ENCODE measurements at regions not wholly inside any gene's neighbourhood (a gene's known extent, or its start where the extent isn't known, plus 50 kb on each side); places are given as distances from the start of the nearest gene placed in this dataset.

GRCh38 chr6:95837890-95838289, 177.9 kb upstream of the FUT9 start:
- Histone ChIP-seq H3K4me1 (ENCODE audit: control insufficient read depth in 1 of 2, low read depth in 2 of 2) (no peaks in the 10 kb centered on the region), H3K9me3 (no peaks in the 10 kb centered on the region), H3K27ac (no peak overlapping the region), H3K36me3 (no peaks in the 10 kb centered on the region), H3K27me3 (replicated peaks; ENCODE audit: insufficient read depth) (no peaks in the 10 kb centered on the region), H3K4me3 (no peak overlapping the region)
- TF ChIP-seq, protein P1, sequence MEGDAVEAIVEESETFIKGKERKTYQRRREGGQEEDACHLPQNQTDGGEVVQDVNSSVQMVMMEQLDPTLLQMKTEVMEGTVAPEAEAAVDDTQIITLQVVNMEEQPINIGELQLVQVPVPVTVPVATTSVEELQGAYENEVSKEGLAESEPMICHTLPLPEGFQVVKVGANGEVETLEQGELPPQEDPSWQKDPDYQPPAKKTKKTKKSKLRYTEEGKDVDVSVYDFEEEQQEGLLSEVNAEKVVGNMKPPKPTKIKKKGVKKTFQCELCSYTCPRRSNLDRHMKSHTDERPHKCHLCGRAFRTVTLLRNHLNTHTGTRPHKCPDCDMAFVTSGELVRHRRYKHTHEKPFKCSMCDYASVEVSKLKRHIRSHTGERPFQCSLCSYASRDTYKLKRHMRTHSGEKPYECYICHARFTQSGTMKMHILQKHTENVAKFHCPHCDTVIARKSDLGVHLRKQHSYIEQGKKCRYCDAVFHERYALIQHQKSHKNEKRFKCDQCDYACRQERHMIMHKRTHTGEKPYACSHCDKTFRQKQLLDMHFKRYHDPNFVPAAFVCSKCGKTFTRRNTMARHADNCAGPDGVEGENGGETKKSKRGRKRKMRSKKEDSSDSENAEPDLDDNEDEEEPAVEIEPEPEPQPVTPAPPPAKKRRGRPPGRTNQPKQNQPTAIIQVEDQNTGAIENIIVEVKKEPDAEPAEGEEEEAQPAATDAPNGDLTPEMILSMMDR (IDR thresholded peaks at IDR 0.05): no peak
- ATAC-seq (ENCODE audit: insufficient number of reproducible peaks, low FRiP score, low read depth) (no peak), DNase-seq (ENCODE audit: low spot score) (no peak)

GRCh38 chr6:95841560-95841959, 174.2 kb upstream of the FUT9 start:
- no peaks in the 10 kb centered on the region for H3K27me3 ChIP-seq (replicated peaks; ENCODE audit: insufficient read depth)
- H3K4me1 ChIP-seq (ENCODE audit: control insufficient read depth in 1 of 2, low read depth in 2 of 2): no peaks in the 10 kb centered on the region
- H3K36me3 ChIP-seq: no peaks in the 10 kb centered on the region
- H3K4me3 ChIP-seq: no peak overlapping the region
- TF ChIP-seq, protein P1 (IDR thresholded peaks at IDR 0.05): no peak
- no peaks in the 10 kb centered on the region for H3K9me3 ChIP-seq
- DNase-seq (ENCODE audit: low spot score) (no peak), ATAC-seq (ENCODE audit: insufficient number of reproducible peaks, low FRiP score, low read depth) (no peak)
- no peak overlapping the region for H3K27ac ChIP-seq

DNA sequence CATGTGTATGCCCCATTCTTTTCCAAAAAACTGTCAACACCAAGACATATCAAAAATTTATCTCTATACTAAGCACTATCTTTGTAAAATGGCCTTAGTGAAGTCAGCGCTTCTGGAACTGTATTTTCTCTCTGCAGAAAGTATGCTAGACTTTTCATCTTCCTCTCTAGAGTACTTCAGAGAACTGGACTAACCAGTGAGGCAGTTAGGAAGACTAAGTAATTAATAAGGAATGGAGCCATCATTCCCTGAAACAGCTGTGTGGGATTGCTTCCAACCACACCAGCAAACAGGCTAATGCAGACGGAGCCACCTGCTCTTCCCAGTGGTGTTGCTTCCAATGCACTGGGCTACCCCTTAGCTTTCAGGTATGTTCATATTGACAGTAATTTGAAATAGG, 169.1 kb upstream of the FUT9 start:
- Histone ChIP-seq H3K27me3 (replicated peaks; ENCODE audit: insufficient read depth) (no peaks in the 10 kb centered on the region), H3K4me3 (no peak overlapping the region), H3K4me1 (ENCODE audit: control insufficient read depth in 1 of 2, low read depth in 2 of 2) (no peaks in the 10 kb centered on the region), H3K9me3 (no peaks in the 10 kb centered on the region), H3K36me3 (no peaks in the 10 kb centered on the region), H3K27ac (no peak overlapping the region)
- no peak for DNase-seq (ENCODE audit: low spot score)
- ATAC-seq (ENCODE audit: insufficient number of reproducible peaks, low FRiP score, low read depth): no peak
- TF ChIP-seq, protein P1 (IDR thresholded peaks at IDR 0.05): no peak

GRCh38 chr6:95847061-95847460, 168.7 kb upstream of the FUT9 start:
- H3K27me3 ChIP-seq (replicated peaks; ENCODE audit: insufficient read depth): no peaks in the 10 kb centered on the region
- ATAC-seq (ENCODE audit: insufficient number of reproducible peaks, low FRiP score, low read depth): no peak
- no peaks in the 10 kb centered on the region for H3K9me3 ChIP-seq
- no peak overlapping the region for H3K4me3 ChIP-seq
- H3K36me3 ChIP-seq: no peaks in the 10 kb centered on the region
- DNase-seq (ENCODE audit: low spot score): no peak
- no peaks in the 10 kb centered on the region for H3K4me1 ChIP-seq (ENCODE audit: control insufficient read depth in 1 of 2, low read depth in 2 of 2)
- TF ChIP-seq, protein P1 (IDR thresholded peaks at IDR 0.05): no peak
- no peak overlapping the region for H3K27ac ChIP-seq

GRCh38 chr6:95848717-95849116, 167.1 kb upstream of the FUT9 start:
- no peaks in the 10 kb centered on the region for H3K4me1 ChIP-seq (ENCODE audit: control insufficient read depth in 1 of 2, low read depth in 2 of 2)
- no peaks in the 10 kb centered on the region for H3K27me3 ChIP-seq (replicated peaks; ENCODE audit: insufficient read depth)
- ATAC-seq (ENCODE audit: insufficient number of reproducible peaks, low FRiP score, low read depth) (no peak), DNase-seq (ENCODE audit: low spot score) (no peak)
- TF ChIP-seq, protein P1 (IDR thresholded peaks at IDR 0.05): no peak
- H3K36me3 ChIP-seq: no peaks in the 10 kb centered on the region
- no peak overlapping the region for H3K27ac ChIP-seq
- no peak overlapping the region for H3K4me3 ChIP-seq
- H3K9me3 ChIP-seq: no peaks in the 10 kb centered on the region

All from thoracic aorta (tissue), 2 donors.